SH-SY5Y (cell line): ENCODE measurements at regions not wholly inside any gene's neighbourhood (a gene's known extent, or its start where the extent isn't known, plus 50 kb on each side); places are given as distances from the start of the nearest gene placed in this dataset.

Source experiments
- GATA2 ChIP-seq: IDR thresholded peaks from 2 replicates; pipeline ENCODE4 v1.6.1; 2011; ENCODE audit warnings: mild to moderate bottlenecking, low read depth, low read length
- GATA3 ChIP-seq: IDR thresholded peaks from 2 replicates; pipeline ENCODE4 v1.6.1; 2011; ENCODE audit warnings: low read depth, mild to moderate bottlenecking, low read length, moderate library complexity

- no peak for TF ChIP-seq GATA3
- TF ChIP-seq GATA2, result no peak
Observed at GRCh38 chr10:59104186-59104585, 72.3 kb upstream of the PHYHIPL start.

GRCh38 chr10:59106441-59106840 lies 70.0 kb upstream of the PHYHIPL start:
- TF ChIP-seq GATA3 (no peak), GATA2 (no peak)

DNA sequence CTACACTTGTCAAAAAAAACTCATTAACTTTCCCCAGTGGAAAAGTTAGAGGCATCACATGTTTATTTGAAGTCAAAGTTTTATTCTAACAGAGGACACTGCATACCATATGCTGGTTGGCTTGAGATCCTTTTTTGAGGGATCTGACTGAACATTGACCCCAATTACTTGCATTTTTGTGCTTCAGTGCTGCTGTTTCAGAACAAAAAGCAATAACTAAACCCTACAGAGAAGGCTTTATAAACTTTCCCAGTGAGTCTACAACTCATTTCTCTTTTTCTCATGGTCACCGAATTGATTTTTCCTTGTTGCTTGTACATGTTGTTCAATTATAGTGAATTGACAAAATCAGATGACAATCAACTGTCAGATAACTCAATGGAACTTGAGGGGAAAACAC lies 69.3 kb upstream of the PHYHIPL start:
- no peak for TF ChIP-seq GATA2

- TF ChIP-seq GATA3 (no peak), GATA2 (no peak)
Observed at GRCh38 chr10:59108296-59108870, 68.1 kb upstream of the PHYHIPL start.

DNA sequence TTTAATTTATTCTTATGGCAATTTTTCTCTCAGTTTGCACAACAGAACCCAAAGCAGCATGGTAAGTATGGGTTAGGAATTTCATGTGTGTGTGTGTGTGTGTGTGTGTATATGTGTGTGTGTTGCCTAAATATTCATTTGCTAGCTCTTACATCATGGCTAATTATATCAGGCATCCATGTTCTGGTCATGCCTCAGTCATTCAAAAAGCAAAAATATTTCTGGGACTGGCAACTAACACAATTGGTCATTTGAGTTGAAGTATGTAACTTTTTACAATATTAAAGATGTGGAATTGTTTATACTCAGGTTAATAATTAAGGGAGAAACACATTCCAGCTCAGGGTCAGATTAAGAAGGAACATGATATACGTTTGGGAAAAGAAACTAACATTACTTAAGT lies 67.6 kb upstream of the PHYHIPL start:
- TF ChIP-seq GATA2 (no peak), GATA3 (no peak)

GRCh38 chr10:59109826-59110225 lies 66.6 kb upstream of the PHYHIPL start:
- TF ChIP-seq GATA3 (no peak), GATA2 (no peak; the same call in 1 of the 2 replicates)

GRCh38 chr10:59124187-59124586 lies 52.3 kb upstream of the PHYHIPL start:
- TF ChIP-seq GATA3, result no peak
- no peak for TF ChIP-seq GATA2

DNA sequence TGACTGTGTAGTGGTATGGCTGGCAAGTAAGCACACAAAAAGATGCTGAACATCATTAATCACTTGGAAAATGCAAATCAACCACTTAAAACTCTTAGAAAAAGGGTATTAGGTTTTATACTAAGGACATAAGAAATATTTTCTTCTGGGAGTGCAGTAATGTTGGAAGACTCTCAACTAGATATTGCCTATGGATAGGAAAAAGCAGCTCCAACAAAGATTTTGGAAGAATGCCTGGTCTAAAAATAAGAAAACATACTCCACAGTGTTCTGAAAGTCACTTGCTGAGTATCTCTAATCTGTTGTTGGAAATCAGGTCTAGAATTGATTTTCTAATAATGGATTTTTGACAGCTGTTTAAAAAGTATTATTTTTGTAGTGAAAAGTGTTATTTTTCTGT lies 50.8 kb upstream of the PHYHIPL start:
- TF ChIP-seq GATA3 (no peak), GATA2 (no peak)

GRCh38 chr10:59126261-59126660 lies 50.2 kb upstream of the PHYHIPL start:
- TF ChIP-seq GATA2 (no peak), GATA3 (no peak)
